H9 (cell line): ENCODE measurements at regions not wholly inside any gene's neighbourhood (a gene's known extent, or its start where the extent isn't known, plus 50 kb on each side); places are given as distances from the start of the nearest gene placed in this dataset.

ENCODE experiments used
- DNase-seq: peaks from one replicate; pipeline ENCODE4 v3.0.0-alpha.2; 2017
- H2AFZ ChIP-seq: one replicate; pipeline ENCODE4 v1.6.1; 2013; ENCODE audit warnings: mild to moderate bottlenecking, low read length, control low read depth, moderate library complexity
- H2AK5ac ChIP-seq: 2 replicates; pipeline ENCODE4 v1.6.1; 2013; ENCODE audit warnings: low read length, control low read depth, mixed read lengths; ENCODE audit not compliant: insufficient read length
- H2BK120ac ChIP-seq: one replicate; pipeline ENCODE4 v1.6.1; 2013; ENCODE audit warnings: low read depth, mild to moderate bottlenecking, low read length, control low read depth, inconsistent platforms; ENCODE audit not compliant: poor library complexity, severe bottlenecking
- H2BK12ac ChIP-seq: 2 replicates; pipeline ENCODE4 v1.6.1; 2013; ENCODE audit warnings: low read length, control low read depth, mixed read lengths, low read depth; ENCODE audit not compliant: insufficient read length
- H2BK15ac ChIP-seq: 2 replicates; pipeline ENCODE4 v1.6.1; 2013; ENCODE audit warnings: low read depth, low read length, control low read depth
- H2BK20ac ChIP-seq: one replicate; pipeline ENCODE4 v1.6.1; 2013; ENCODE audit warnings: low read depth, mild to moderate bottlenecking, low read length, control low read depth, inconsistent platforms; ENCODE audit not compliant: poor library complexity, severe bottlenecking
- H2BK5ac ChIP-seq: 2 replicates; pipeline ENCODE4 v1.6.1; 2013; ENCODE audit warnings: low read length, control low read depth, mixed read lengths; ENCODE audit not compliant: insufficient read length
- H3K14ac ChIP-seq: 2 replicates; pipeline ENCODE4 v1.6.1; 2013; ENCODE audit warnings: low read length, control low read depth; ENCODE audit not compliant: insufficient read depth
- H3K18ac ChIP-seq: 2 replicates; pipeline ENCODE4 v1.6.1; 2013; ENCODE audit warnings: low read depth, mild to moderate bottlenecking, mixed read lengths, low read length, control low read depth; ENCODE audit not compliant: insufficient read length
- H3K23ac ChIP-seq: 2 replicates; pipeline ENCODE4 v1.6.1; 2013; ENCODE audit warnings: low read length, control low read depth, mixed read lengths, low read depth; ENCODE audit not compliant: insufficient read length
- H3K23me2 ChIP-seq: 2 replicates; pipeline ENCODE4 v1.6.1; 2013; ENCODE audit warnings: low read depth, mild to moderate bottlenecking, mixed read lengths, low read length, control low read depth; ENCODE audit not compliant: insufficient read length, poor library complexity, severe bottlenecking
- H3K27ac ChIP-seq: 2 replicates; pipeline ENCODE4 v1.5.1; 2013; ENCODE audit warnings: low read length, control low read depth, mixed read lengths, low read depth; ENCODE audit not compliant: insufficient read length
- H3K27me3 ChIP-seq: 2 replicates; pipeline ENCODE4 v1.6.1; 2013; ENCODE audit warnings: low read length, control low read depth, inconsistent platforms; ENCODE audit not compliant: insufficient read depth
- H3K4ac ChIP-seq: 2 replicates; pipeline ENCODE4 v1.6.1; 2013; ENCODE audit warnings: low read depth, mild to moderate bottlenecking, control low read depth, inconsistent platforms, low read length, moderate library complexity
- H3K4me1 ChIP-seq: 2 replicates; pipeline ENCODE4 v1.6.1; 2013; ENCODE audit warnings: low read length, control low read depth, inconsistent platforms; ENCODE audit not compliant: insufficient read depth
- H3K4me2 ChIP-seq: 2 replicates; pipeline ENCODE4 v1.6.1; 2013; ENCODE audit warnings: low read length, control low read depth, mixed read lengths; ENCODE audit not compliant: insufficient read length, insufficient read depth
- H3K56ac ChIP-seq: 2 replicates; pipeline ENCODE4 v1.6.1; 2013; ENCODE audit warnings: low read depth, mild to moderate bottlenecking, mixed read lengths, low read length, control low read depth; ENCODE audit not compliant: insufficient read length
- H3K79me1 ChIP-seq: 2 replicates; pipeline ENCODE4 v1.6.1; 2013; ENCODE audit warnings: low read depth, mild to moderate bottlenecking, moderate library complexity, low read length, control low read depth, inconsistent platforms; ENCODE audit not compliant: insufficient read depth, poor library complexity, severe bottlenecking
- H3K79me2 ChIP-seq: 2 replicates; pipeline ENCODE4 v1.6.1; 2013; ENCODE audit warnings: low read length, control low read depth, inconsistent platforms; ENCODE audit not compliant: insufficient read depth
- H3K9ac ChIP-seq: 2 replicates; pipeline ENCODE4 v1.6.1; 2013; ENCODE audit warnings: low read length, control low read depth, mixed read lengths; ENCODE audit not compliant: insufficient read length; ENCODE audit errors: extremely low read depth
- H3K9me3 ChIP-seq: one replicate; pipeline ENCODE4 v1.6.1; 2013; ENCODE audit warnings: low read depth, low read length, inconsistent platforms; ENCODE audit not compliant: control insufficient read depth
- H3T11ph ChIP-seq: one replicate; pipeline ENCODE4 v1.6.1; 2013; ENCODE audit warnings: mild to moderate bottlenecking, low read length, control low read depth, inconsistent platforms
- H4K20me1 ChIP-seq: one replicate; pipeline ENCODE4 v1.6.1; 2013; ENCODE audit not compliant: control insufficient read depth, insufficient read length, insufficient read depth
- H4K5ac ChIP-seq: 2 replicates; pipeline ENCODE4 v1.6.1; 2013; ENCODE audit warnings: low read depth, mild to moderate bottlenecking, mixed read lengths, low read length, control low read depth; ENCODE audit not compliant: insufficient read length
- H4K8ac ChIP-seq: replicated peaks from 2 replicates; pipeline ENCODE4 v1.6.1; 2013; ENCODE audit warnings: low read length, control low read depth, mixed read lengths, low read depth; ENCODE audit not compliant: insufficient read length
- H4K91ac ChIP-seq: 2 replicates; pipeline ENCODE4 v1.6.1; 2013; ENCODE audit warnings: low read depth, mild to moderate bottlenecking, moderate library complexity, mixed read lengths, low read length, control low read depth; ENCODE audit not compliant: insufficient read length
- H3K27ac Mint-ChIP-seq, 3 experiments: 2 replicates in 2 of 3; 3 replicates in 1 of 3; pipeline ENCODE4 v1.8.0; 2020 to 2021; ENCODE audit warnings: mixed read lengths in 3 of 3, mild to moderate bottlenecking in 1 of 3, moderate library complexity in 1 of 3
- H3K27me3 Mint-ChIP-seq: 2 replicates; pipeline ENCODE4 v1.8.0; 2021; ENCODE audit warnings: low read depth, mild to moderate bottlenecking, moderate library complexity, mixed read lengths
- H3K36me3 Mint-ChIP-seq, 3 experiments: 2 replicates in 2 of 3; 3 replicates in 1 of 3; pipeline ENCODE4 v1.8.0; 2020 to 2021; ENCODE audit warnings: low read depth in 3 of 3, mixed read lengths in 3 of 3; ENCODE audit not compliant: insufficient read depth in 1 of 3
- H3K4me1 Mint-ChIP-seq, 2 experiments: 2 replicates each; pipeline ENCODE4 v1.8.0; 2020; ENCODE audit warnings: mixed read lengths in 2 of 2
- H3K4me3 Mint-ChIP-seq, 2 experiments: 2 replicates in 1 of 2; 3 replicates in 1 of 2; pipeline ENCODE4 v1.8.0; 2020 to 2021; ENCODE audit warnings: mild to moderate bottlenecking in 2 of 2, mixed read lengths in 2 of 2, moderate library complexity in 1 of 2
- H3K9me3 Mint-ChIP-seq, 2 experiments: 2 replicates in 1 of 2; 3 replicates in 1 of 2; pipeline ENCODE4 v1.8.0; 2020; ENCODE audit warnings: mild to moderate bottlenecking in 2 of 2, mixed read lengths in 2 of 2, moderate library complexity in 1 of 2
- CTCF ChIP-seq: fragments of 200-600 bp; sonication (generic); conservative IDR thresholded peaks from 3 replicates; pipeline ENCODE4 v1.8.0; 2021; ENCODE audit warnings: antibody characterized with exemption, mild to moderate bottlenecking
- WGBS: extraction: QIAGEN DNeasy Blood & Tissue Kit; methylation state at CpG from one replicate; pipeline ENCODE4 v1.1.7; 2013; ENCODE audit warnings: missing lambda C conversion rate, low lambda C conversion rate, mixed read lengths; ENCODE audit not compliant: insufficient read length; ENCODE audit errors: extremely low coverage; 5-methylcytosine and 5-hydroxymethylcytosine counted together

GRCh38 chr2:118244686-118245085 is 156.4 kb downstream of the INSIG2 start:
- H3K9me3 ChIP-seq: no peaks in the 10 kb centered on the region
- DNase-seq: no peak
- H3K9ac ChIP-seq: no peak overlapping the region
- H4K20me1 ChIP-seq: no peaks in the 10 kb centered on the region
- H2BK15ac ChIP-seq: no peak overlapping the region
- peaks cover 4 to 17% of the 10 kb centered on the region in 2 experiments for H3K4me1 Mint-ChIP-seq
- no peak overlapping the region for H3K14ac ChIP-seq
- no peak overlapping the region for H4K91ac ChIP-seq
- H3T11ph ChIP-seq: no peak overlapping the region
- H3K23me2 ChIP-seq: no peaks in the 10 kb centered on the region
- no peaks in the 10 kb centered on the region for H3K4me1 ChIP-seq
- no peaks in the 10 kb centered on the region; a peak in 1 of 7 replicates for H3K36me3 Mint-ChIP-seq
- no CpG with 5 or more reads among the region's 1 CpG for WGBS
- no peak for TF ChIP-seq CTCF
- H4K8ac ChIP-seq: no peak overlapping the region
- no peak overlapping the region for H2BK12ac ChIP-seq
- no peak overlapping the region for H2AFZ ChIP-seq
- H3K79me2 ChIP-seq: no peaks in the 10 kb centered on the region
- H3K27ac ChIP-seq: no peak overlapping the region
- no peak overlapping the region for H3K4me2 ChIP-seq
- no peak overlapping the region for H3K4ac ChIP-seq
- no peak overlapping the region for H2BK5ac ChIP-seq
- no peak overlapping the region for H2BK120ac ChIP-seq
- no peak overlapping the region for H4K5ac ChIP-seq
- H2BK20ac ChIP-seq: no peak overlapping the region
- no peak overlapping the region for H3K27ac Mint-ChIP-seq
- no peak overlapping the region for H3K56ac ChIP-seq
- H3K27me3 ChIP-seq: no peaks in the 10 kb centered on the region
- H3K27me3 Mint-ChIP-seq: peaks cover 8% of the 10 kb centered on the region
- peaks cover under 1% of the 10 kb centered on the region in 2 experiments; a peak in 2 of 5 replicates for H3K9me3 Mint-ChIP-seq
- H3K4me3 Mint-ChIP-seq: no peak overlapping the region
- H3K23ac ChIP-seq: no peak overlapping the region
- H3K79me1 ChIP-seq: no peaks in the 10 kb centered on the region
- H3K18ac ChIP-seq: no peak overlapping the region
- no peak overlapping the region for H2AK5ac ChIP-seq
